ENCODE measurements at regions not wholly inside any gene's neighbourhood (a gene's known extent, or its start where the extent isn't known, plus 50 kb on each side); places are given as distances from the start of the nearest gene placed in this dataset.

- H3K27ac ChIP-seq (ENCODE audit: insufficient read depth, low read depth, low read length): no peak overlapping the region
- DNase-seq (ENCODE audit: low read depth, low spot score) (no peak), FAIRE-seq (no peak)
- intact Hi-C loops (cut with micrococcal nuclease) (no loop called here), dilution Hi-C loops (cut with MboI; ENCODE audit: extremely low pct_ligation_motif_present, low sequenced_read_pairs) (no loop called here)
- ChIA-PET CTCF (no interaction called here), POLR2A (no interaction called here)
- H3K4me2 ChIP-seq (ENCODE audit: insufficient read depth, low read length): no peak overlapping the region
- H3K4me3 ChIP-seq (replicated peaks in 1 of 3; ENCODE audit: insufficient read depth in 1 of 3, low read depth in 1 of 3, low read length in 3 of 3): no peak overlapping the region
- peaks cover 49% of the 10 kb centered on the region for H3K4me1 ChIP-seq (ENCODE audit: control insufficient read depth, extremely low read depth, insufficient read depth, low read length)
- H3K9me3 ChIP-seq (replicated peaks; ENCODE audit: control insufficient read depth, insufficient read depth, low read length): no peaks in the 10 kb centered on the region
- no peaks in the 10 kb centered on the region for H3K9me1 ChIP-seq (replicated peaks; ENCODE audit: control insufficient read depth, extremely low read depth, insufficient read depth, low read length)
- no peaks in the 10 kb centered on the region for H3K27me3 ChIP-seq (ENCODE audit: control insufficient read depth in 2 of 2, insufficient read depth in 2 of 2, low read length in 2 of 2)
- no peaks in the 10 kb centered on the region for H4K20me1 ChIP-seq (replicated peaks; ENCODE audit: control insufficient read depth, extremely low read depth, insufficient read depth, low read length)
- H3K79me2 ChIP-seq (ENCODE audit: control insufficient read depth, insufficient read depth, low read length): no peaks in the 10 kb centered on the region
- TF ChIP-seq MYC (IDR thresholded peaks at IDR 0.05; ENCODE audit: low read depth, low read length) (no peak), EZH2 (IDR thresholded peaks at IDR 0.05; ENCODE audit: borderline replicate concordance, low read depth, low read length, severe bottlenecking) (no peak), POLR2A (IDR thresholded peaks at IDR 0.05; ENCODE audit: low read depth, low read length) (no peak), CTCF (IDR thresholded peaks at IDR 0.05; ENCODE audit: extremely low read depth in 1 of 2, insufficient read depth in 1 of 2, low read depth in 1 of 2, low read length in 2 of 2) (no peak), GATA2 (IDR thresholded peaks at IDR 0.05; ENCODE audit: insufficient read depth, insufficient read length, low read depth, low read length) (no peak), MAX (IDR thresholded peaks at IDR 0.05; ENCODE audit: insufficient read depth, insufficient read length) (no peak), POLR2AphosphoS5 (IDR thresholded peaks at IDR 0.05; ENCODE audit: insufficient read depth, low read depth, low read length) (no peak), FOS (IDR thresholded peaks at IDR 0.05; ENCODE audit: borderline replicate concordance, insufficient read depth, low read length) (no peak), JUN (IDR thresholded peaks at IDR 0.05; ENCODE audit: borderline replicate concordance, insufficient read depth, insufficient read length, low read depth) (no peak)
- H3K36me3 ChIP-seq (ENCODE audit: control insufficient read depth in 2 of 2, extremely low read depth in 1 of 2, insufficient read depth in 2 of 2, low read length in 2 of 2): no peaks in the 10 kb centered on the region
- H2AFZ ChIP-seq (ENCODE audit: low read depth, low read length): no peak overlapping the region
- H3K9ac ChIP-seq (replicated peaks; ENCODE audit: extremely low read depth, insufficient read depth, low read length): no peak overlapping the region
- BruUV-seq (replicated peaks): no TSS peak
Observed at GRCh38 chr2:196368546-196369225, 197.3 kb upstream of the STK17B start.

All from endothelial cell of umbilical vein (primary cell).